GM18868 (cell line): ENCODE measurements at regions not wholly inside any gene's neighbourhood (a gene's known extent, or its start where the extent isn't known, plus 50 kb on each side); places are given as distances from the start of the nearest gene placed in this dataset.

Experiments
- ATAC-seq: cut with Tn5 transposase; IDR thresholded peaks from one replicate; pipeline ENCODE4 v1.9.1; 2021; ENCODE audit warnings: mild to moderate bottlenecking, moderate library complexity; ENCODE audit not compliant: unreplicated experiment

GRCh38 chr2:9106338-9107167 is 100.1 kb upstream of the ASAP2 start:
- ATAC-seq: no peak

- no peak for ATAC-seq
Observed at GRCh38 chr2:9105601-9106337, 100.8 kb upstream of the ASAP2 start.

GRCh38 chr2:9103663-9104277 is 100.3 kb upstream of the MBOAT2 start:
- ATAC-seq: no peak

GRCh38 chr2:9102861-9103662 is 99.6 kb upstream of the MBOAT2 start:
- no peak for ATAC-seq

- no peak for ATAC-seq
Observed at GRCh38 chr2:9101763-9102425, 98.4 kb upstream of the MBOAT2 start.

- ATAC-seq: peak; percentile 68
Observed at GRCh38 chr2:9100080-9100876, 96.8 kb upstream of the MBOAT2 start.

GRCh38 chr2:9099341-9099751 is 95.9 kb upstream of the MBOAT2 start:
- peak; percentile 63 for ATAC-seq

GRCh38 chr2:9097892-9098291 is 94.4 kb upstream of the MBOAT2 start:
- no peak for ATAC-seq

GRCh38 chr2:9097239-9097638 is 93.8 kb upstream of the MBOAT2 start:
- ATAC-seq: no peak

GRCh38 chr2:9096761-9097160 is 93.3 kb upstream of the MBOAT2 start:
- no peak for ATAC-seq

- ATAC-seq: no peak
Observed at GRCh38 chr2:9095690-9096089, 92.2 kb upstream of the MBOAT2 start.

GRCh38 chr2:9095226-9095625 is 91.7 kb upstream of the MBOAT2 start:
- ATAC-seq: no peak

GRCh38 chr2:9094117-9094516 is 90.6 kb upstream of the MBOAT2 start:
- ATAC-seq: no peak

- ATAC-seq: no peak
Observed at GRCh38 chr2:9093324-9093723, 89.8 kb upstream of the MBOAT2 start.

GRCh38 chr2:9092383-9093282 is 89.1 kb upstream of the MBOAT2 start:
- ATAC-seq: peak; percentile 92

GRCh38 chr2:9091811-9092210 is 88.3 kb upstream of the MBOAT2 start:
- no peak for ATAC-seq

- ATAC-seq: no peak
Observed at GRCh38 chr2:9089831-9090230, 86.3 kb upstream of the MBOAT2 start.

- ATAC-seq: no peak
Observed at GRCh38 chr2:9087121-9087681, 83.7 kb upstream of the MBOAT2 start.
